Transverse colon (tissue), 4 donors: ENCODE measurements at regions not wholly inside any gene's neighbourhood (a gene's known extent, or its start where the extent isn't known, plus 50 kb on each side); places are given as distances from the start of the nearest gene placed in this dataset.

Experiments
- EP300 ChIP-seq: sonication (generic); formaldehyde crosslinking; IDR thresholded peaks from one replicate; pipeline ENCODE4 v1.6.1; 2017; ENCODE audit warnings: antibody characterized with exemption, low read depth
- POLR2A ChIP-seq: fragments of 450-650 bp; IDR thresholded peaks from one replicate; pipeline ENCODE4 v1.6.1; 2016; ENCODE audit warnings: antibody characterized with exemption, mild to moderate bottlenecking, moderate library complexity
- POLR2AphosphoS5 ChIP-seq, 3 donors: sonication (generic); formaldehyde crosslinking; IDR thresholded peaks; one replicate each; pipeline ENCODE4 v1.6.1; 2016; ENCODE audit warnings: antibody characterized with exemption in 3 of 3
- TF ChIP-seq, protein P1 (sequence below), 5 experiments: fragments of 200-600 bp in 3 of 5; fragments of 450-650 bp in 2 of 5; sonication (generic) in 3 of 5; IDR thresholded peaks; 1 replicate in 2 of 5; 2 replicates in 3 of 5; pipeline ENCODE4 v1.5.1; 2016 to 2017; ENCODE audit warnings: antibody characterized with exemption in 5 of 5, inconsistent platforms in 3 of 5, mild to moderate bottlenecking in 2 of 5, moderate library complexity in 1 of 5

DNA sequence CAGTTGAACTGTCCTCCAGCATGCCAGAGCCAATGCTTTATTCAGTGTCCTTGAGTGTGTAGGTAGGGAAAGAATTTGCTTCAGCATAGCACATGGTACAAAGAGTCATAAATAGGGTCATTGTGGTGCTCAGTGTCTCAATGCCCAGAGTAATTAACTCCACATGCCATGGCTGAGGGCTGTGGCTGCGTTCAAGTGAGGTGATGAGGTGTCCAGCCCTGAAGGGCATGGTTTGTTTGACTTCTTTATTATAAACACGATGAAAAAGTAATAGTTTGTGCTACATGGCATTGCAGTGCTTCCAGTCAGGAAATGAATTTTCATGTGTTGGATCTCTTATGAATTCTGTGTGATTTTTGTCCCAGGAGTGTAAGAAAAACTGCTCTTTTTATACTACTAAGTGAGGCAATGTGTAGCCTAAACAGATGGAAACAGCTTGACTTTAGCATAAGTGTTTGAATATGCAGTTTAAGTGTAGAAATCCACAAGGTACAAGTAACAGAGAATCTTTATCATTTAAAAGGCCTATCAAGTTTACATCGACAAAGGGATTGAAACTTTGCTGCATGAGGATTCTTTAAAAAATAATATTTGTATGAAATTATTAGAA, 507.9 kb upstream of the CDH2 start:
- TF ChIP-seq, protein P1, sequence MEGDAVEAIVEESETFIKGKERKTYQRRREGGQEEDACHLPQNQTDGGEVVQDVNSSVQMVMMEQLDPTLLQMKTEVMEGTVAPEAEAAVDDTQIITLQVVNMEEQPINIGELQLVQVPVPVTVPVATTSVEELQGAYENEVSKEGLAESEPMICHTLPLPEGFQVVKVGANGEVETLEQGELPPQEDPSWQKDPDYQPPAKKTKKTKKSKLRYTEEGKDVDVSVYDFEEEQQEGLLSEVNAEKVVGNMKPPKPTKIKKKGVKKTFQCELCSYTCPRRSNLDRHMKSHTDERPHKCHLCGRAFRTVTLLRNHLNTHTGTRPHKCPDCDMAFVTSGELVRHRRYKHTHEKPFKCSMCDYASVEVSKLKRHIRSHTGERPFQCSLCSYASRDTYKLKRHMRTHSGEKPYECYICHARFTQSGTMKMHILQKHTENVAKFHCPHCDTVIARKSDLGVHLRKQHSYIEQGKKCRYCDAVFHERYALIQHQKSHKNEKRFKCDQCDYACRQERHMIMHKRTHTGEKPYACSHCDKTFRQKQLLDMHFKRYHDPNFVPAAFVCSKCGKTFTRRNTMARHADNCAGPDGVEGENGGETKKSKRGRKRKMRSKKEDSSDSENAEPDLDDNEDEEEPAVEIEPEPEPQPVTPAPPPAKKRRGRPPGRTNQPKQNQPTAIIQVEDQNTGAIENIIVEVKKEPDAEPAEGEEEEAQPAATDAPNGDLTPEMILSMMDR (IDR thresholded peaks at IDR 0.05), result no peak
- TF ChIP-seq EP300, result no peak
- no peak for TF ChIP-seq POLR2A
- no peak for TF ChIP-seq POLR2AphosphoS5 (IDR thresholded peaks at IDR 0.05)
